Smooth muscle cell (in vitro differentiated cells): ENCODE measurements at regions not wholly inside any gene's neighbourhood (a gene's known extent, or its start where the extent isn't known, plus 50 kb on each side); places are given as distances from the start of the nearest gene placed in this dataset.

Experiments
- DNase-seq: peaks from one replicate; lab custom pipeline; 2025; ENCODE audit not compliant: unreplicated experiment; lab: John Stamatoyannopoulos, UW
- H2AFZ ChIP-seq: fragments of 200-600 bp; sonication (generic); 2 replicates; pipeline ENCODE4 v1.6.0; 2016; ENCODE audit warnings: antibody characterized with exemption, low read depth, mild to moderate bottlenecking
- H3F3A ChIP-seq: fragments of 200-600 bp; sonication (generic); 2 replicates; pipeline ENCODE4 v1.6.0; 2017; ENCODE audit warnings: antibody characterized with exemption, low read depth
- H3K27ac ChIP-seq: fragments of 200-600 bp; sonication (generic); 2 replicates; pipeline ENCODE4 v1.5.1; 2016; ENCODE audit warnings: low read depth, mild to moderate bottlenecking
- H3K27me3 ChIP-seq: fragments of 200-600 bp; sonication (generic); 2 replicates; pipeline ENCODE4 v1.6.1; 2016; ENCODE audit warnings: low read depth, mild to moderate bottlenecking
- H3K36me3 ChIP-seq: fragments of 200-600 bp; sonication (generic); 2 replicates; pipeline ENCODE4 v1.5.1; 2016; ENCODE audit warnings: low read depth
- H3K4me1 ChIP-seq: fragments of 200-600 bp; sonication (generic); 2 replicates; pipeline ENCODE4 v1.5.1; 2016; ENCODE audit warnings: low read depth
- H3K4me2 ChIP-seq: fragments of 200-600 bp; sonication (generic); 2 replicates; pipeline ENCODE4 v1.6.0; 2016; ENCODE audit warnings: mild to moderate bottlenecking
- H3K4me3 ChIP-seq: fragments of 200-600 bp; sonication (generic); 2 replicates; pipeline ENCODE4 v1.5.1; 2016; ENCODE audit warnings: mild to moderate bottlenecking
- H3K79me2 ChIP-seq: fragments of 200-600 bp; sonication (generic); 2 replicates; pipeline ENCODE4 v1.6.0; 2016; ENCODE audit warnings: low read depth, mild to moderate bottlenecking
- H3K9ac ChIP-seq: fragments of 200-600 bp; sonication (generic); 2 replicates; pipeline ENCODE4 v1.6.0; 2016; ENCODE audit warnings: low read depth
- H3K9me3 ChIP-seq: fragments of 200-600 bp; sonication (generic); replicated peaks from 2 replicates; pipeline ENCODE4 v1.5.1; 2016; ENCODE audit warnings: low read depth
- H4K20me1 ChIP-seq: fragments of 200-600 bp; sonication (generic); 2 replicates; pipeline ENCODE4 v1.6.0; 2016; ENCODE audit warnings: low read depth
- CTCF ChIP-seq: fragments of 200-600 bp; sonication (generic); IDR thresholded peaks from 2 replicates; pipeline ENCODE4 v1.5.1; 2017; ENCODE audit warnings: borderline replicate concordance, mild to moderate bottlenecking, antibody characterized with exemption; ENCODE audit not compliant: insufficient read depth, poor library complexity, severe bottlenecking
- WGBS: methylation state at CpG from one replicate; pipeline ENCODE4 v1.1.7; 2016; ENCODE audit warnings: low lambda C conversion rate; 5-methylcytosine and 5-hydroxymethylcytosine counted together

DNA sequence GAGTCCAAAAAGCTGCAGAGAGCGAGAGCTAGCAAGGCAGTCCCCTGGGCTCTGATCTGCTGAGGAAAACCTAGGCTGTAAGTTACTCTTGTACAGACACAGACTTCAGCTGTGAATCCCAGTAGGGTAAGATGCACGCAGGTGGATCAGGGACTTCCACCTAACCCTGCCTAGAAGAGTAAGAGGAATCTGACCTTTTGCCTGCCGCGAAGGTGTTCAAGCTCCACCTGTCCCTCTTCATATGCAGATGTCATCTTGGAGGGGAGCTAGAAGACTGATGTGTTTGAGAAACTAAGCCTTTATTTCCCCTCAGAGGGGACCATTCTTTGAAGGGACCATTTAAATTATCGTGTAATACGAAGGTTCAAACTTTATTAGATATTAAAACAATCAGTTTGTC is 108.6 kb upstream of the USP24 start:
- H3K79me2 ChIP-seq = no peaks in the 10 kb centered on the region
- H3K27ac ChIP-seq = no peak overlapping the region
- no peak overlapping the region for H3K4me2 ChIP-seq
- TF ChIP-seq CTCF = no peak
- H2AFZ ChIP-seq = no peak overlapping the region
- H3K9me3 ChIP-seq = no peaks in the 10 kb centered on the region
- WGBS = 64% methylated on average over 6 of the region's 6 CpGs
- no peak overlapping the region for H3K9ac ChIP-seq
- H3K4me1 ChIP-seq = no peaks in the 10 kb centered on the region
- no peak overlapping the region for H3K4me3 ChIP-seq
- H3K27me3 ChIP-seq = no peaks in the 10 kb centered on the region
- H3K36me3 ChIP-seq = no peaks in the 10 kb centered on the region
- no peaks in the 10 kb centered on the region for H3F3A ChIP-seq
- H4K20me1 ChIP-seq = no peaks in the 10 kb centered on the region
- no peak for DNase-seq

- Histone ChIP-seq H3K4me2 (no peak overlapping the region), H2AFZ (no peak overlapping the region), H3K27ac (no peak overlapping the region), H4K20me1 (no peaks in the 10 kb centered on the region), H3K4me1 (no peaks in the 10 kb centered on the region), H3K9ac (no peak overlapping the region), H3K36me3 (no peaks in the 10 kb centered on the region), H3K27me3 (no peaks in the 10 kb centered on the region), H3K79me2 (no peaks in the 10 kb centered on the region), H3F3A (no peaks in the 10 kb centered on the region), H3K9me3 (no peaks in the 10 kb centered on the region), H3K4me3 (no peak overlapping the region)
- WGBS = 91% methylated on average over 1 of the region's 1 CpG
- no peak for TF ChIP-seq CTCF
- no peak for DNase-seq
Measured at GRCh38 chr1:55322842-55323241, 107.7 kb upstream of the USP24 start.

DNA sequence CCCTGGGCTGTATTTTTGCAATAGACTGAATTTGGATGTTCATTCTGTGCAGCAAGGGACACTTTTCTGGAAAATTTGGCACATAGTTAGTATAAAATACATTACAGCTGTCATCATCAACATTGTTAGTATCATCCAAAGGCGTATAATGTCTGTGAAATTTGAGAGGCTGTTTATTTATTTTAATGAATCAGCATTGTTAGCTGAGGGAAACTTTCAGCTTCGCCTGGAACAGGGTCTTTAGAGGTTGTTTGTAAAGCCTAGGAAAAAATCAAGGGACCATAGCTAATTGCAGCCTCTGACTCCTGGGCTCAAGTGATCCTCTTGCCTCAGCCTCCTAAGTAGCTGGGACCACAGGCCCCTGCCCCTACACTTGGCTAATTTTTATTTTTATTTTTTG is 106.8 kb upstream of the USP24 start:
- no peaks in the 10 kb centered on the region for H3F3A ChIP-seq
- H4K20me1 ChIP-seq = no peaks in the 10 kb centered on the region
- no peaks in the 10 kb centered on the region for H3K27me3 ChIP-seq
- no peak overlapping the region for H2AFZ ChIP-seq
- H3K79me2 ChIP-seq = no peaks in the 10 kb centered on the region
- H3K9ac ChIP-seq = no peak overlapping the region
- no peaks in the 10 kb centered on the region for H3K36me3 ChIP-seq
- no peak overlapping the region for H3K4me2 ChIP-seq
- no peak for DNase-seq
- no peak for TF ChIP-seq CTCF
- no peaks in the 10 kb centered on the region for H3K9me3 ChIP-seq
- H3K27ac ChIP-seq = no peak overlapping the region
- 63% methylated on average over 2 of the region's 2 CpGs for WGBS
- no peak overlapping the region for H3K4me3 ChIP-seq
- no peaks in the 10 kb centered on the region for H3K4me1 ChIP-seq

DNA sequence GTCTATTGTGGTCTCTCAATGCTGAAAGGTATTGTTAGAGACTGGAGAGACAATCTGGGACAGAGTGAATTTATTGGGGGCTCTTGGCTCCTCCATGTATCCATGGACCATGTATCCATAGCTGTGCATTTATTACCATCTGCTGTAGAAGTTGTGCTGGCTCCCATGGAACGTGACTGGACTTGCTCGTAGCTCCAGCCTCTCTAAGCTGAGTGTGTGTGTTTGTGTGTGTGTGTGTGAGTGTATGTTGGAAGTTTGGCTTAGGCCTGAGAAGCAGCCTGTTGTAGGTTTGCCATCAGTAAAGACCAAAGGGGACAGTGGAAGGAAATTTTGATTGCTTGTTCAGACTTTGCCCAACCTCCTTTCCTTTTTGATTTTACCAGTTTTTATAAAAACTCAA is 105.7 kb upstream of the USP24 start:
- DNase-seq = no peak
- H3K27me3 ChIP-seq = no peaks in the 10 kb centered on the region
- no peaks in the 10 kb centered on the region for H3K36me3 ChIP-seq
- H2AFZ ChIP-seq = no peak overlapping the region
- no peak overlapping the region for H3K9ac ChIP-seq
- 83% methylated on average over 2 of the region's 2 CpGs for WGBS
- no peaks in the 10 kb centered on the region for H3K9me3 ChIP-seq
- no peaks in the 10 kb centered on the region for H3F3A ChIP-seq
- H4K20me1 ChIP-seq = no peaks in the 10 kb centered on the region
- no peak overlapping the region for H3K27ac ChIP-seq
- H3K4me1 ChIP-seq = no peaks in the 10 kb centered on the region
- no peak for TF ChIP-seq CTCF
- H3K79me2 ChIP-seq = no peaks in the 10 kb centered on the region
- H3K4me3 ChIP-seq = no peak overlapping the region
- H3K4me2 ChIP-seq = no peak overlapping the region
